ENCODE measurements at regions not wholly inside any gene's neighbourhood (a gene's known extent, or its start where the extent isn't known, plus 50 kb on each side); places are given as distances from the start of the nearest gene placed in this dataset.

DNA sequence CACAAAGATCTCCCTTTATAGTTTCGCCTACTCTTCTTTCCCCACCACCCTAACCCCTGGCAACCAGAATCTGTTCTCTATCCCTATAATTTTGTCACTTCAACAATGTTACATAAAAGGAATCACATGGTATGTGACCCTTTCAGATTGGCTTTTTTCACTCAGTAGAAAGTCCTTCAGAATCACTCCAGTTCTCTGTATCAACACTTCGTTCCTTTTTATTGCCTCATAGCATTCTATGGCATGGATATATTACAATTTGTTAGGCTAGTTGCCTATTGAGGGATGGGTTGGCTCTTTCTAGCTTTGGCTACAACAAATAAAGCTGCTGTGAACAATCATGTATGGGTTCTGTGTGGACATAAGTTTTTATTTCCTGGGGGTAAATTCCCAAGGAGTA, 163.1 kb downstream of the RPIA start:
- H3K27ac ChIP-seq (ENCODE audit: low read length), result no peak overlapping the region
- TF ChIP-seq EZH2 (IDR thresholded peaks at IDR 0.05; ENCODE audit: borderline replicate concordance, insufficient read depth, low read length, poor library complexity, severe bottlenecking) (no peak), TAF1 (IDR thresholded peaks at IDR 0.05; ENCODE audit: low read depth) (no peak)
- no peaks in the 10 kb centered on the region for H3K36me3 ChIP-seq (ENCODE audit: insufficient read depth, low read length)

DNA sequence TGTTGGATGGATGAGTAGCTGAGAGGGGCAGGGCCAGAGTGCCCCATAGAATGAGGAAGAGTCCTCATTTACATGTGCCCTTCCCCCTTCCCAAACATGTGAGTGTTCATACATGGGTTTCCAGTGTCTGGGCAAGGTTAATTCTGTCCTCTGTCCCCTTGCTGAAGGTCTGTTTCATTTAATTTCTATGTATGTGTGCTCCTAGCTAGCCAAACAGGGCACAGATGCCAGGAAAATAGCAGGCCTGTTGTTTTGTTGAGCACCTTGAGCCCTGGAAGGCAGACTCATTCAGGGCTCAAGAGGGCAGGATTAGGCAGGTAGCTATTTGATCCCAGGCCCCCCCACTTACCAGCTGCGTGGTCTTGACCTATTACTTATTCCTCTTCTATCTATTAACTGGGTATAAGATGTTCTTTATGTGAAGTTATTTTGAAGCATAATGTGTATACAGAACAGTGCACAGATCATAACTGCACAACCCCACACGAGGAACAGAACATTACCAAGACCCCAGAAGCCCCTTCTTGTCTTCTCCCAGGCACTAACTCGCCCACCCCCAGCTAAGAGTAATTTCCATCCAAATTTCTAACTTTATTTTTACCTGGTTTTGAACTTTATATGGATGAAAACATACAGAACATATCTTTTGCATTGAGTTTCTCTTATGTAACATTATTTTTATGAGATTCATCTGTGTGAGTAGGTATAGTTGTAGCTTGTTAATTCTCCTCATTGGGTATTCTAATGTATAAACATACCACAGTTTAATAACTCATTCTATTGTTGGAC, 164.3 kb downstream of the RPIA start:
- Histone ChIP-seq H2AFZ (ENCODE audit: low read depth, low read length) (no peak overlapping the region), H4K20me1 (ENCODE audit: insufficient read depth) (no peaks in the 10 kb centered on the region)

More for the DNA sequence above, 163.1 kb downstream of the RPIA start:
- H2AFZ ChIP-seq (ENCODE audit: low read depth, low read length), result no peak overlapping the region
- H3K27me3 ChIP-seq (ENCODE audit: insufficient read depth, low read depth, low read length), result no peaks in the 10 kb centered on the region
- H3F3A ChIP-seq (ENCODE audit: insufficient read depth, low read length, poor library complexity, severe bottlenecking), result no peaks in the 10 kb centered on the region
- H3K4me3 ChIP-seq (ENCODE audit: low read length), result no peak overlapping the region
- no peak overlapping the region for H3K4me2 ChIP-seq (ENCODE audit: low read length)
- H3K9ac ChIP-seq (ENCODE audit: low read length), result no peak overlapping the region
- H3K9me3 ChIP-seq (ENCODE audit: low read length), result no peaks in the 10 kb centered on the region
- no peaks in the 10 kb centered on the region for H3K9me2 ChIP-seq (ENCODE audit: insufficient read depth, low read length)
- H3K79me2 ChIP-seq (replicated peaks; ENCODE audit: insufficient read depth, low read length), result no peaks in the 10 kb centered on the region
- no peaks in the 10 kb centered on the region for H4K20me1 ChIP-seq (ENCODE audit: insufficient read depth)

More for the DNA sequence above, 164.3 kb downstream of the RPIA start:
- TF ChIP-seq MXI1 (conservative IDR thresholded peaks at IDR 0.05; ENCODE audit: poor library complexity, severe bottlenecking), result no peak
- TF ChIP-seq TAF1 (IDR thresholded peaks at IDR 0.05; ENCODE audit: low read depth), result no peak
- TF ChIP-seq EZH2 (IDR thresholded peaks at IDR 0.05; ENCODE audit: borderline replicate concordance, insufficient read depth, low read length, poor library complexity, severe bottlenecking), result no peak
- TF ChIP-seq, protein P1, sequence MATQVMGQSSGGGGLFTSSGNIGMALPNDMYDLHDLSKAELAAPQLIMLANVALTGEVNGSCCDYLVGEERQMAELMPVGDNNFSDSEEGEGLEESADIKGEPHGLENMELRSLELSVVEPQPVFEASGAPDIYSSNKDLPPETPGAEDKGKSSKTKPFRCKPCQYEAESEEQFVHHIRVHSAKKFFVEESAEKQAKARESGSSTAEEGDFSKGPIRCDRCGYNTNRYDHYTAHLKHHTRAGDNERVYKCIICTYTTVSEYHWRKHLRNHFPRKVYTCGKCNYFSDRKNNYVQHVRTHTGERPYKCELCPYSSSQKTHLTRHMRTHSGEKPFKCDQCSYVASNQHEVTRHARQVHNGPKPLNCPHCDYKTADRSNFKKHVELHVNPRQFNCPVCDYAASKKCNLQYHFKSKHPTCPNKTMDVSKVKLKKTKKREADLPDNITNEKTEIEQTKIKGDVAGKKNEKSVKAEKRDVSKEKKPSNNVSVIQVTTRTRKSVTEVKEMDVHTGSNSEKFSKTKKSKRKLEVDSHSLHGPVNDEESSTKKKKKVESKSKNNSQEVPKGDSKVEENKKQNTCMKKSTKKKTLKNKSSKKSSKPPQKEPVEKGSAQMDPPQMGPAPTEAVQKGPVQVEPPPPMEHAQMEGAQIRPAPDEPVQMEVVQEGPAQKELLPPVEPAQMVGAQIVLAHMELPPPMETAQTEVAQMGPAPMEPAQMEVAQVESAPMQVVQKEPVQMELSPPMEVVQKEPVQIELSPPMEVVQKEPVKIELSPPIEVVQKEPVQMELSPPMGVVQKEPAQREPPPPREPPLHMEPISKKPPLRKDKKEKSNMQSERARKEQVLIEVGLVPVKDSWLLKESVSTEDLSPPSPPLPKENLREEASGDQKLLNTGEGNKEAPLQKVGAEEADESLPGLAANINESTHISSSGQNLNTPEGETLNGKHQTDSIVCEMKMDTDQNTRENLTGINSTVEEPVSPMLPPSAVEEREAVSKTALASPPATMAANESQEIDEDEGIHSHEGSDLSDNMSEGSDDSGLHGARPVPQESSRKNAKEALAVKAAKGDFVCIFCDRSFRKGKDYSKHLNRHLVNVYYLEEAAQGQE (IDR thresholded peaks at IDR 0.05; ENCODE audit: borderline replicate concordance), result no peak
- TF ChIP-seq, protein P2, sequence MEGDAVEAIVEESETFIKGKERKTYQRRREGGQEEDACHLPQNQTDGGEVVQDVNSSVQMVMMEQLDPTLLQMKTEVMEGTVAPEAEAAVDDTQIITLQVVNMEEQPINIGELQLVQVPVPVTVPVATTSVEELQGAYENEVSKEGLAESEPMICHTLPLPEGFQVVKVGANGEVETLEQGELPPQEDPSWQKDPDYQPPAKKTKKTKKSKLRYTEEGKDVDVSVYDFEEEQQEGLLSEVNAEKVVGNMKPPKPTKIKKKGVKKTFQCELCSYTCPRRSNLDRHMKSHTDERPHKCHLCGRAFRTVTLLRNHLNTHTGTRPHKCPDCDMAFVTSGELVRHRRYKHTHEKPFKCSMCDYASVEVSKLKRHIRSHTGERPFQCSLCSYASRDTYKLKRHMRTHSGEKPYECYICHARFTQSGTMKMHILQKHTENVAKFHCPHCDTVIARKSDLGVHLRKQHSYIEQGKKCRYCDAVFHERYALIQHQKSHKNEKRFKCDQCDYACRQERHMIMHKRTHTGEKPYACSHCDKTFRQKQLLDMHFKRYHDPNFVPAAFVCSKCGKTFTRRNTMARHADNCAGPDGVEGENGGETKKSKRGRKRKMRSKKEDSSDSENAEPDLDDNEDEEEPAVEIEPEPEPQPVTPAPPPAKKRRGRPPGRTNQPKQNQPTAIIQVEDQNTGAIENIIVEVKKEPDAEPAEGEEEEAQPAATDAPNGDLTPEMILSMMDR (IDR thresholded peaks at IDR 0.05; ENCODE audit: poor library complexity, severe bottlenecking), result no peak
- TF ChIP-seq RAD21 (conservative IDR thresholded peaks at IDR 0.05), result no peak
- no peak for TF ChIP-seq POLR2AphosphoS5 (IDR thresholded peaks at IDR 0.05)
- no peak for TF ChIP-seq SMC3 (conservative IDR thresholded peaks at IDR 0.05; ENCODE audit: poor library complexity)
- TF ChIP-seq EP300 (conservative IDR thresholded peaks at IDR 0.05; ENCODE audit: poor library complexity, severe bottlenecking), result no peak
- Histone ChIP-seq H3K9ac (ENCODE audit: low read length) (no peak overlapping the region), H3K9me3 (ENCODE audit: low read length) (no peaks in the 10 kb centered on the region), H3K79me2 (replicated peaks; ENCODE audit: insufficient read depth, low read length) (no peaks in the 10 kb centered on the region), H3K27ac (ENCODE audit: low read length) (no peak overlapping the region), H3K27me3 (ENCODE audit: insufficient read depth, low read depth, low read length) (no peaks in the 10 kb centered on the region), H3K36me3 (ENCODE audit: insufficient read depth, low read length) (no peaks in the 10 kb centered on the region), H3K4me2 (ENCODE audit: low read length) (no peak overlapping the region), H3K9me2 (ENCODE audit: insufficient read depth, low read length) (no peaks in the 10 kb centered on the region), H3F3A (ENCODE audit: insufficient read depth, low read length, poor library complexity, severe bottlenecking) (no peaks in the 10 kb centered on the region), H3K4me3 (ENCODE audit: low read length) (no peak overlapping the region)
